ENCODE measurements at regions not wholly inside any gene's neighbourhood (a gene's known extent, or its start where the extent isn't known, plus 50 kb on each side); places are given as distances from the start of the nearest gene placed in this dataset.

- Histone ChIP-seq H3K79me1 (ENCODE audit: insufficient read depth, low read depth, low read length, poor library complexity, severe bottlenecking) (no peaks in the 10 kb centered on the region), H3K14ac (ENCODE audit: insufficient read depth, low read length) (no peak overlapping the region), H3K79me2 (ENCODE audit: insufficient read depth, low read length) (no peaks in the 10 kb centered on the region), H3K23ac (ENCODE audit: insufficient read length, low read depth, low read length) (no peak overlapping the region), H3K4me2 (ENCODE audit: insufficient read depth, insufficient read length, low read length) (no peak overlapping the region), H3K4me1 (ENCODE audit: insufficient read depth, low read length) (no peaks in the 10 kb centered on the region), H2BK15ac (ENCODE audit: low read depth, low read length) (no peak overlapping the region), H2BK12ac (ENCODE audit: insufficient read length, low read depth, low read length) (no peak overlapping the region), H2BK20ac (ENCODE audit: low read depth, low read length, poor library complexity, severe bottlenecking) (no peak overlapping the region), H4K91ac (ENCODE audit: insufficient read length, low read depth, low read length) (no peak overlapping the region), H3K9ac (ENCODE audit: extremely low read depth, insufficient read length, low read length) (no peak overlapping the region), H2BK120ac (ENCODE audit: low read depth, low read length, poor library complexity, severe bottlenecking) (no peak overlapping the region), H3K27ac (ENCODE audit: insufficient read length, low read depth, low read length) (no peak overlapping the region), H3K27me3 (ENCODE audit: insufficient read depth, low read length) (no peaks in the 10 kb centered on the region), H3T11ph (ENCODE audit: low read length) (no peak overlapping the region), H3K56ac (ENCODE audit: insufficient read length, low read depth, low read length) (no peak overlapping the region), H4K5ac (ENCODE audit: insufficient read length, low read depth, low read length) (no peak overlapping the region), H4K8ac (replicated peaks; ENCODE audit: insufficient read length, low read depth, low read length) (no peak overlapping the region), H3K18ac (ENCODE audit: insufficient read length, low read depth, low read length) (no peak overlapping the region), H2BK5ac (ENCODE audit: insufficient read length, low read length) (no peak overlapping the region), H2AFZ (ENCODE audit: low read length) (no peak overlapping the region), H3K23me2 (ENCODE audit: insufficient read length, low read depth, low read length, poor library complexity, severe bottlenecking) (no peaks in the 10 kb centered on the region), H3K9me3 (ENCODE audit: control insufficient read depth, low read depth, low read length) (no peaks in the 10 kb centered on the region), H3K4ac (ENCODE audit: low read depth, low read length) (no peak overlapping the region), H2AK5ac (ENCODE audit: insufficient read length, low read length) (no peak overlapping the region), H4K20me1 (ENCODE audit: control insufficient read depth, insufficient read depth, insufficient read length) (no peaks in the 10 kb centered on the region)
- no peak for TF ChIP-seq CTCF (conservative IDR thresholded peaks at IDR 0.05)
- WGBS (ENCODE audit: extremely low coverage, insufficient read length, low lambda C conversion rate): no CpG with 5 or more reads among the region's 5 CpGs
- Mint-ChIP-seq H3K27me3 (ENCODE audit: low read depth) (no peaks in the 10 kb centered on the region), H3K36me3 (ENCODE audit: insufficient read depth in 1 of 3, low read depth in 3 of 3) (peaks cover 0 to 2% (median 0%) of the 10 kb centered on the region in 3 experiments; a peak in 1 of 7 replicates), H3K4me1 (peaks cover 6 to 8% of the 10 kb centered on the region in 2 experiments), H3K27ac (no peak overlapping the region), H3K4me3 (no peak overlapping the region), H3K9me3 (peaks cover 0 to 3% of the 10 kb centered on the region in 2 experiments; a peak in 2 of 5 replicates)
- DNase-seq: no peak
These were observed 238.1 kb upstream of the GLI3 start for GRCh38 chr7:42475082-42475481.
